Neural cell (in vitro differentiated cells): ENCODE measurements at regions not wholly inside any gene's neighbourhood (a gene's known extent, or its start where the extent isn't known, plus 50 kb on each side); places are given as distances from the start of the nearest gene placed in this dataset.

Source experiments
- EZH2 ChIP-seq: fragments of 200-600, 300-800 bp; shearing (Covaris generic), sonication (generic); IDR thresholded peaks from 2 replicates; pipeline ENCODE4 v1.6.1; 2014; ENCODE audit warnings: antibody characterized with exemption, low read length, borderline replicate concordance, mild to moderate bottlenecking; ENCODE audit not compliant: insufficient read depth, poor library complexity, severe bottlenecking
- POLR2AphosphoS5 ChIP-seq: IDR thresholded peaks from 2 replicates; pipeline ENCODE4 v1.6.1; 2012
- TAF1 ChIP-seq: IDR thresholded peaks from 2 replicates; pipeline ENCODE4 v1.6.1; 2012; ENCODE audit warnings: low read depth
- TF ChIP-seq, protein P1 (sequence below): fragments of 450-650 bp; IDR thresholded peaks from 2 replicates; pipeline ENCODE4 v1.5.1; 2014; ENCODE audit warnings: antibody characterized with exemption, mild to moderate bottlenecking, moderate library complexity; ENCODE audit not compliant: poor library complexity, severe bottlenecking
- TF ChIP-seq, protein P2 (sequence below): IDR thresholded peaks from 2 replicates; pipeline ENCODE4 v1.6.1; 2012; ENCODE audit warnings: borderline replicate concordance

DNA sequence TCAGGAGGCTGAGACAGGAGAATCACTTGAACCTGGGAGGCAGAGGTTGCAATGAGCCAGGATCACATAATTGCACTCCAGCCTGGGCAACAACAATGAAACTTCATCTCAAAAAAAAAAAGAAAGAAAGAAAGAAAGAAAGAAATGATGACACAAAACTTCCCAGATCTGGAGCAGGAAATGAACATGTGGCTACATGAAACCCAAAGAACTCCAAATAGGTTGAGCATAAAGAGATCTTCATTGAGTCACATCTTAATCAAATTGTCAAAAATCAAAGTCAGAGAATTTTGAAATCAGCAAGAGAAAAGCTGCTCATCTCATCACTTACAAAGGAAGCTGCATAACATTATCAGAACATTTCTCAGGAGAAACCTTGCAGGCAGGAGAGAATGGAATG is 247.0 kb downstream of the IBTK start:
- TF ChIP-seq POLR2AphosphoS5 (peak; percentile 24), EZH2 (no peak), TAF1 (no peak)
- TF ChIP-seq, protein P1, sequence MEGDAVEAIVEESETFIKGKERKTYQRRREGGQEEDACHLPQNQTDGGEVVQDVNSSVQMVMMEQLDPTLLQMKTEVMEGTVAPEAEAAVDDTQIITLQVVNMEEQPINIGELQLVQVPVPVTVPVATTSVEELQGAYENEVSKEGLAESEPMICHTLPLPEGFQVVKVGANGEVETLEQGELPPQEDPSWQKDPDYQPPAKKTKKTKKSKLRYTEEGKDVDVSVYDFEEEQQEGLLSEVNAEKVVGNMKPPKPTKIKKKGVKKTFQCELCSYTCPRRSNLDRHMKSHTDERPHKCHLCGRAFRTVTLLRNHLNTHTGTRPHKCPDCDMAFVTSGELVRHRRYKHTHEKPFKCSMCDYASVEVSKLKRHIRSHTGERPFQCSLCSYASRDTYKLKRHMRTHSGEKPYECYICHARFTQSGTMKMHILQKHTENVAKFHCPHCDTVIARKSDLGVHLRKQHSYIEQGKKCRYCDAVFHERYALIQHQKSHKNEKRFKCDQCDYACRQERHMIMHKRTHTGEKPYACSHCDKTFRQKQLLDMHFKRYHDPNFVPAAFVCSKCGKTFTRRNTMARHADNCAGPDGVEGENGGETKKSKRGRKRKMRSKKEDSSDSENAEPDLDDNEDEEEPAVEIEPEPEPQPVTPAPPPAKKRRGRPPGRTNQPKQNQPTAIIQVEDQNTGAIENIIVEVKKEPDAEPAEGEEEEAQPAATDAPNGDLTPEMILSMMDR = no peak
- TF ChIP-seq, protein P2, sequence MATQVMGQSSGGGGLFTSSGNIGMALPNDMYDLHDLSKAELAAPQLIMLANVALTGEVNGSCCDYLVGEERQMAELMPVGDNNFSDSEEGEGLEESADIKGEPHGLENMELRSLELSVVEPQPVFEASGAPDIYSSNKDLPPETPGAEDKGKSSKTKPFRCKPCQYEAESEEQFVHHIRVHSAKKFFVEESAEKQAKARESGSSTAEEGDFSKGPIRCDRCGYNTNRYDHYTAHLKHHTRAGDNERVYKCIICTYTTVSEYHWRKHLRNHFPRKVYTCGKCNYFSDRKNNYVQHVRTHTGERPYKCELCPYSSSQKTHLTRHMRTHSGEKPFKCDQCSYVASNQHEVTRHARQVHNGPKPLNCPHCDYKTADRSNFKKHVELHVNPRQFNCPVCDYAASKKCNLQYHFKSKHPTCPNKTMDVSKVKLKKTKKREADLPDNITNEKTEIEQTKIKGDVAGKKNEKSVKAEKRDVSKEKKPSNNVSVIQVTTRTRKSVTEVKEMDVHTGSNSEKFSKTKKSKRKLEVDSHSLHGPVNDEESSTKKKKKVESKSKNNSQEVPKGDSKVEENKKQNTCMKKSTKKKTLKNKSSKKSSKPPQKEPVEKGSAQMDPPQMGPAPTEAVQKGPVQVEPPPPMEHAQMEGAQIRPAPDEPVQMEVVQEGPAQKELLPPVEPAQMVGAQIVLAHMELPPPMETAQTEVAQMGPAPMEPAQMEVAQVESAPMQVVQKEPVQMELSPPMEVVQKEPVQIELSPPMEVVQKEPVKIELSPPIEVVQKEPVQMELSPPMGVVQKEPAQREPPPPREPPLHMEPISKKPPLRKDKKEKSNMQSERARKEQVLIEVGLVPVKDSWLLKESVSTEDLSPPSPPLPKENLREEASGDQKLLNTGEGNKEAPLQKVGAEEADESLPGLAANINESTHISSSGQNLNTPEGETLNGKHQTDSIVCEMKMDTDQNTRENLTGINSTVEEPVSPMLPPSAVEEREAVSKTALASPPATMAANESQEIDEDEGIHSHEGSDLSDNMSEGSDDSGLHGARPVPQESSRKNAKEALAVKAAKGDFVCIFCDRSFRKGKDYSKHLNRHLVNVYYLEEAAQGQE = peak; percentile 72
